ENCODE measurements at regions not wholly inside any gene's neighbourhood (a gene's known extent, or its start where the extent isn't known, plus 50 kb on each side); places are given as distances from the start of the nearest gene placed in this dataset.

- no peak for DNase-seq (ENCODE audit: low read depth, low spot score)
These were observed 553.8 kb downstream of the TFEC start for GRCh38 chr7:115476671-115477181.

GRCh38 chr7:115475761-115476385, 554.0 kb downstream of the MDFIC start:
- no peak for DNase-seq (ENCODE audit: low read depth, low spot score)

- DNase-seq (ENCODE audit: low read depth, low spot score): no peak
These were observed 553.3 kb downstream of the MDFIC start for GRCh38 chr7:115475206-115475605.

- DNase-seq (ENCODE audit: low read depth, low spot score): no peak
These were observed 552.2 kb downstream of the MDFIC start for GRCh38 chr7:115474137-115474536.

GRCh38 chr7:115471891-115472290, 550.0 kb downstream of the MDFIC start:
- DNase-seq (ENCODE audit: low read depth, low spot score): no peak

GRCh38 chr7:115462301-115463015, 540.6 kb downstream of the MDFIC start:
- DNase-seq (ENCODE audit: low read depth, low spot score): no peak

- DNase-seq (ENCODE audit: low read depth, low spot score): no peak
These were observed 527.8 kb downstream of the MDFIC start for GRCh38 chr7:115449689-115450088.

GRCh38 chr7:115447495-115447894, 525.6 kb downstream of the MDFIC start:
- DNase-seq (ENCODE audit: low read depth, low spot score): no peak

- DNase-seq (ENCODE audit: low read depth, low spot score): no peak
These were observed 519.1 kb downstream of the MDFIC start for GRCh38 chr7:115441033-115441432.

GRCh38 chr7:115435178-115435577, 513.3 kb downstream of the MDFIC start:
- no peak for DNase-seq (ENCODE audit: low read depth, low spot score)

- DNase-seq (ENCODE audit: low read depth, low spot score): no peak
These were observed 508.0 kb downstream of the MDFIC start for GRCh38 chr7:115429918-115430317.

- DNase-seq (ENCODE audit: low read depth, low spot score): no peak
These were observed 495.8 kb downstream of the MDFIC start for GRCh38 chr7:115417662-115418061.

- no peak for DNase-seq (ENCODE audit: low read depth, low spot score)
These were observed 489.2 kb downstream of the MDFIC start for GRCh38 chr7:115410972-115411686.

GRCh38 chr7:115410434-115410820, 488.5 kb downstream of the MDFIC start:
- no peak for DNase-seq (ENCODE audit: low read depth, low spot score)

- no peak for DNase-seq (ENCODE audit: low read depth, low spot score)
These were observed 488.0 kb downstream of the MDFIC start for GRCh38 chr7:115409682-115410433.

GRCh38 chr7:115406219-115406618, 484.3 kb downstream of the MDFIC start:
- no peak for DNase-seq (ENCODE audit: low read depth, low spot score)

- DNase-seq (ENCODE audit: low read depth, low spot score): no peak
These were observed 465.2 kb downstream of the MDFIC start for GRCh38 chr7:115387137-115387536.

GRCh38 chr7:115379321-115379720, 457.4 kb downstream of the MDFIC start:
- no peak for DNase-seq (ENCODE audit: low read depth, low spot score)

- DNase-seq (ENCODE audit: low read depth, low spot score): no peak
These were observed 447.1 kb downstream of the MDFIC start for GRCh38 chr7:115368998-115369397.

GRCh38 chr7:115363916-115364315, 442.0 kb downstream of the MDFIC start:
- no peak for DNase-seq (ENCODE audit: low read depth, low spot score)

GRCh38 chr7:115359955-115360354, 438.1 kb downstream of the MDFIC start:
- no peak for DNase-seq (ENCODE audit: low read depth, low spot score)

- no peak for DNase-seq (ENCODE audit: low read depth, low spot score)
These were observed 437.2 kb downstream of the MDFIC start for GRCh38 chr7:115359119-115359518.

Data from smooth muscle cell of the brain vasculature (primary cell).